ENCODE measurements at regions not wholly inside any gene's neighbourhood (a gene's known extent, or its start where the extent isn't known, plus 50 kb on each side); places are given as distances from the start of the nearest gene placed in this dataset.

- TF ChIP-seq REST (IDR thresholded peaks at IDR 0.05; ENCODE audit: unreplicated experiment) = no peak
- TF ChIP-seq ZNF331 (CRISPR knock-in tag; IDR thresholded peaks at IDR 0.05; ENCODE audit: low read depth) = no peak
These were observed 452.5 kb upstream of the THRB start (continued) for GRCh38 chr3:24947103-24947502.

- Histone ChIP-seq H3F3A (replicated peaks; ENCODE audit: low read depth) (no peaks in the 10 kb centered on the region), H2AFZ (no peak overlapping the region), H3K4me2 (no peak overlapping the region), H3K9me2 (ENCODE audit: insufficient read depth) (no peaks in the 10 kb centered on the region), H3K36me3 (ENCODE audit: insufficient read depth) (no peaks in the 10 kb centered on the region), H3K27me3 (ENCODE audit: insufficient read depth) (peaks cover 99% of the 10 kb centered on the region), H3K4me1 (ENCODE audit: insufficient read depth) (no peaks in the 10 kb centered on the region), H3K27ac (ENCODE audit: low read depth) (no peak overlapping the region), H3K4me3 (no peak overlapping the region), H3K79me2 (replicated peaks; ENCODE audit: insufficient read depth) (no peaks in the 10 kb centered on the region), H4K20me1 (replicated peaks; ENCODE audit: insufficient read depth) (peaks cover 15% of the 10 kb centered on the region; the same call in 1 of the 2 replicates)
- no peak for DNase-seq (ENCODE audit: low spot score)
- H3K4me3 Mint-ChIP-seq = no peak overlapping the region
- H3K4me1 Mint-ChIP-seq = peaks cover 5% of the 10 kb centered on the region; the same call in 2 of the 3 replicates
- H3K27ac Mint-ChIP-seq = no peak overlapping the region
- peaks cover 2% of the 10 kb centered on the region; the same call in 1 of the 3 replicates for H3K9me3 Mint-ChIP-seq
- no peaks in the 10 kb centered on the region for H3K36me3 Mint-ChIP-seq (ENCODE audit: low read depth)
- no peak for ATAC-seq
- H3K27me3 Mint-ChIP-seq (ENCODE audit: insufficient read depth, low read depth, poor library complexity) = peaks cover 90% of the 10 kb centered on the region
- TF ChIP-seq EZH2 (IDR thresholded peaks at IDR 0.05; ENCODE audit: low read depth, unreplicated experiment) = no peak
- TF ChIP-seq ZNF462 (CRISPR knock-in tag; IDR thresholded peaks at IDR 0.05) = no peak
- no peak for TF ChIP-seq CREB1 (CRISPR knock-in tag; IDR thresholded peaks at IDR 0.05; ENCODE audit: low read depth)
- TF ChIP-seq REST (IDR thresholded peaks at IDR 0.05; ENCODE audit: unreplicated experiment) = no peak
- no peak for TF ChIP-seq EZH2phosphoT487 (IDR thresholded peaks at IDR 0.05; ENCODE audit: unreplicated experiment)
- no peak for TF ChIP-seq POLR2AphosphoS5 (IDR thresholded peaks at IDR 0.05; ENCODE audit: low read depth)
- no peak for TF ChIP-seq NANOG (IDR thresholded peaks at IDR 0.05; ENCODE audit: borderline replicate concordance)
- TF ChIP-seq ZNF331 (CRISPR knock-in tag; IDR thresholded peaks at IDR 0.05; ENCODE audit: low read depth) = no peak
- TF ChIP-seq STAT1 (IDR thresholded peaks at IDR 0.05; ENCODE audit: unreplicated experiment) = no peak
- no peak for TF ChIP-seq ZNF114 (CRISPR knock-in tag; IDR thresholded peaks at IDR 0.05)
- TF ChIP-seq JUNB (IDR thresholded peaks at IDR 0.05; ENCODE audit: unreplicated experiment) = no peak
These were observed 456.5 kb upstream of the THRB start for GRCh38 chr3:24951180-24951579.
